H9 (cell line): ENCODE measurements at regions not wholly inside any gene's neighbourhood (a gene's known extent, or its start where the extent isn't known, plus 50 kb on each side); places are given as distances from the start of the nearest gene placed in this dataset.

ENCODE experiments used
- DNase-seq: peaks from one replicate; pipeline ENCODE4 v3.0.0-alpha.2; 2017
- H2AFZ ChIP-seq: one replicate; pipeline ENCODE4 v1.6.1; 2013; ENCODE audit warnings: mild to moderate bottlenecking, low read length, control low read depth, moderate library complexity
- H2AK5ac ChIP-seq: 2 replicates; pipeline ENCODE4 v1.6.1; 2013; ENCODE audit warnings: low read length, control low read depth, mixed read lengths; ENCODE audit not compliant: insufficient read length
- H2BK120ac ChIP-seq: one replicate; pipeline ENCODE4 v1.6.1; 2013; ENCODE audit warnings: low read depth, mild to moderate bottlenecking, low read length, control low read depth, inconsistent platforms; ENCODE audit not compliant: poor library complexity, severe bottlenecking
- H2BK12ac ChIP-seq: 2 replicates; pipeline ENCODE4 v1.6.1; 2013; ENCODE audit warnings: low read length, control low read depth, mixed read lengths, low read depth; ENCODE audit not compliant: insufficient read length
- H2BK15ac ChIP-seq: 2 replicates; pipeline ENCODE4 v1.6.1; 2013; ENCODE audit warnings: low read depth, low read length, control low read depth
- H2BK20ac ChIP-seq: one replicate; pipeline ENCODE4 v1.6.1; 2013; ENCODE audit warnings: low read depth, mild to moderate bottlenecking, low read length, control low read depth, inconsistent platforms; ENCODE audit not compliant: poor library complexity, severe bottlenecking
- H2BK5ac ChIP-seq: 2 replicates; pipeline ENCODE4 v1.6.1; 2013; ENCODE audit warnings: low read length, control low read depth, mixed read lengths; ENCODE audit not compliant: insufficient read length
- H3K14ac ChIP-seq: 2 replicates; pipeline ENCODE4 v1.6.1; 2013; ENCODE audit warnings: low read length, control low read depth; ENCODE audit not compliant: insufficient read depth
- H3K18ac ChIP-seq: 2 replicates; pipeline ENCODE4 v1.6.1; 2013; ENCODE audit warnings: low read depth, mild to moderate bottlenecking, mixed read lengths, low read length, control low read depth; ENCODE audit not compliant: insufficient read length
- H3K23ac ChIP-seq: 2 replicates; pipeline ENCODE4 v1.6.1; 2013; ENCODE audit warnings: low read length, control low read depth, mixed read lengths, low read depth; ENCODE audit not compliant: insufficient read length
- H3K23me2 ChIP-seq: 2 replicates; pipeline ENCODE4 v1.6.1; 2013; ENCODE audit warnings: low read depth, mild to moderate bottlenecking, mixed read lengths, low read length, control low read depth; ENCODE audit not compliant: insufficient read length, poor library complexity, severe bottlenecking
- H3K27ac ChIP-seq: 2 replicates; pipeline ENCODE4 v1.5.1; 2013; ENCODE audit warnings: low read length, control low read depth, mixed read lengths, low read depth; ENCODE audit not compliant: insufficient read length
- H3K27me3 ChIP-seq: 2 replicates; pipeline ENCODE4 v1.6.1; 2013; ENCODE audit warnings: low read length, control low read depth, inconsistent platforms; ENCODE audit not compliant: insufficient read depth
- H3K4ac ChIP-seq: 2 replicates; pipeline ENCODE4 v1.6.1; 2013; ENCODE audit warnings: low read depth, mild to moderate bottlenecking, control low read depth, inconsistent platforms, low read length, moderate library complexity
- H3K4me1 ChIP-seq: 2 replicates; pipeline ENCODE4 v1.6.1; 2013; ENCODE audit warnings: low read length, control low read depth, inconsistent platforms; ENCODE audit not compliant: insufficient read depth
- H3K4me2 ChIP-seq: 2 replicates; pipeline ENCODE4 v1.6.1; 2013; ENCODE audit warnings: low read length, control low read depth, mixed read lengths; ENCODE audit not compliant: insufficient read length, insufficient read depth
- H3K56ac ChIP-seq: 2 replicates; pipeline ENCODE4 v1.6.1; 2013; ENCODE audit warnings: low read depth, mild to moderate bottlenecking, mixed read lengths, low read length, control low read depth; ENCODE audit not compliant: insufficient read length
- H3K79me1 ChIP-seq: 2 replicates; pipeline ENCODE4 v1.6.1; 2013; ENCODE audit warnings: low read depth, mild to moderate bottlenecking, moderate library complexity, low read length, control low read depth, inconsistent platforms; ENCODE audit not compliant: insufficient read depth, poor library complexity, severe bottlenecking
- H3K79me2 ChIP-seq: 2 replicates; pipeline ENCODE4 v1.6.1; 2013; ENCODE audit warnings: low read length, control low read depth, inconsistent platforms; ENCODE audit not compliant: insufficient read depth
- H3K9ac ChIP-seq: 2 replicates; pipeline ENCODE4 v1.6.1; 2013; ENCODE audit warnings: low read length, control low read depth, mixed read lengths; ENCODE audit not compliant: insufficient read length; ENCODE audit errors: extremely low read depth
- H3K9me3 ChIP-seq: one replicate; pipeline ENCODE4 v1.6.1; 2013; ENCODE audit warnings: low read depth, low read length, inconsistent platforms; ENCODE audit not compliant: control insufficient read depth
- H3T11ph ChIP-seq: one replicate; pipeline ENCODE4 v1.6.1; 2013; ENCODE audit warnings: mild to moderate bottlenecking, low read length, control low read depth, inconsistent platforms
- H4K20me1 ChIP-seq: one replicate; pipeline ENCODE4 v1.6.1; 2013; ENCODE audit not compliant: control insufficient read depth, insufficient read length, insufficient read depth
- H4K5ac ChIP-seq: 2 replicates; pipeline ENCODE4 v1.6.1; 2013; ENCODE audit warnings: low read depth, mild to moderate bottlenecking, mixed read lengths, low read length, control low read depth; ENCODE audit not compliant: insufficient read length
- H4K8ac ChIP-seq: replicated peaks from 2 replicates; pipeline ENCODE4 v1.6.1; 2013; ENCODE audit warnings: low read length, control low read depth, mixed read lengths, low read depth; ENCODE audit not compliant: insufficient read length
- H4K91ac ChIP-seq: 2 replicates; pipeline ENCODE4 v1.6.1; 2013; ENCODE audit warnings: low read depth, mild to moderate bottlenecking, moderate library complexity, mixed read lengths, low read length, control low read depth; ENCODE audit not compliant: insufficient read length
- H3K27ac Mint-ChIP-seq, 3 experiments: 2 replicates in 2 of 3; 3 replicates in 1 of 3; pipeline ENCODE4 v1.8.0; 2020 to 2021; ENCODE audit warnings: mixed read lengths in 3 of 3, mild to moderate bottlenecking in 1 of 3, moderate library complexity in 1 of 3
- H3K27me3 Mint-ChIP-seq: 2 replicates; pipeline ENCODE4 v1.8.0; 2021; ENCODE audit warnings: low read depth, mild to moderate bottlenecking, moderate library complexity, mixed read lengths
- H3K36me3 Mint-ChIP-seq, 3 experiments: 2 replicates in 2 of 3; 3 replicates in 1 of 3; pipeline ENCODE4 v1.8.0; 2020 to 2021; ENCODE audit warnings: low read depth in 3 of 3, mixed read lengths in 3 of 3; ENCODE audit not compliant: insufficient read depth in 1 of 3
- H3K4me1 Mint-ChIP-seq, 2 experiments: 2 replicates each; pipeline ENCODE4 v1.8.0; 2020; ENCODE audit warnings: mixed read lengths in 2 of 2
- H3K4me3 Mint-ChIP-seq, 2 experiments: 2 replicates in 1 of 2; 3 replicates in 1 of 2; pipeline ENCODE4 v1.8.0; 2020 to 2021; ENCODE audit warnings: mild to moderate bottlenecking in 2 of 2, mixed read lengths in 2 of 2, moderate library complexity in 1 of 2
- H3K9me3 Mint-ChIP-seq, 2 experiments: 2 replicates in 1 of 2; 3 replicates in 1 of 2; pipeline ENCODE4 v1.8.0; 2020; ENCODE audit warnings: mild to moderate bottlenecking in 2 of 2, mixed read lengths in 2 of 2, moderate library complexity in 1 of 2
- WGBS: extraction: QIAGEN DNeasy Blood & Tissue Kit; methylation state at CpG from one replicate; pipeline ENCODE4 v1.1.7; 2013; ENCODE audit warnings: missing lambda C conversion rate, low lambda C conversion rate, mixed read lengths; ENCODE audit not compliant: insufficient read length; ENCODE audit errors: extremely low coverage; 5-methylcytosine and 5-hydroxymethylcytosine counted together
- TF ChIP-seq, protein P1 (sequence below): fragments of 200-600 bp; sonication (generic); conservative IDR thresholded peaks from 3 replicates; pipeline ENCODE4 v1.8.0; 2021; ENCODE audit warnings: antibody characterized with exemption, mild to moderate bottlenecking

DNA sequence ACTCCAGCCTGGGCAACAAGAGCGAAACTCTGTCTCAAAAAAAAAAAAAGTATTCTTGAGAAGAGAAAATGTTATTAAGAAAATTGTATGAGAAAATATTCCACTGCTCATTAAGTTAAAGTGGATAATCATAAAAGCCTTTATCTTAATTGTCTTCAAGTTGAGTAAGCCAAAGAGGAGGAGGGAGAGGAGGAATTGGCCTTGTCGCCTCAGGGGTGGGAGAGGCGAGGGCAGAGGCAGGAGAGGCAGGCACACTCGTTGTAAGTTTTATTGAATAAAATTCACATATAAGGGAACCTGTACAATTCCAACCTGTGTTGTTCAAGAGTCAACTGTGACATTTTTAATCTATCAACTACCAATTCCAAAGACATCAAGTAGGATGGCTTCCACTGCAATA is 820.3 kb downstream of the USP25 start:
- Histone ChIP-seq H2BK5ac (no peak overlapping the region), H3K79me1 (no peaks in the 10 kb centered on the region), H2BK20ac (no peak overlapping the region), H3K14ac (no peak overlapping the region), H3T11ph (no peak overlapping the region), H3K4me1 (no peaks in the 10 kb centered on the region; the same call in 1 of the 2 replicates), H2BK15ac (no peak overlapping the region), H3K18ac (no peak overlapping the region), H3K4ac (no peak overlapping the region), H4K5ac (no peak overlapping the region), H4K20me1 (no peaks in the 10 kb centered on the region), H2AK5ac (no peak overlapping the region), H3K4me2 (no peak overlapping the region), H3K79me2 (no peaks in the 10 kb centered on the region), H3K27me3 (no peaks in the 10 kb centered on the region), H4K91ac (no peak overlapping the region), H3K9ac (no peak overlapping the region), H3K56ac (no peak overlapping the region), H3K27ac (no peak overlapping the region), H3K23me2 (no peaks in the 10 kb centered on the region), H2BK12ac (no peak overlapping the region), H2AFZ (no peak overlapping the region), H3K23ac (no peak overlapping the region), H4K8ac (no peak overlapping the region), H2BK120ac (no peak overlapping the region), H3K9me3 (no peaks in the 10 kb centered on the region)
- TF ChIP-seq, protein P1, sequence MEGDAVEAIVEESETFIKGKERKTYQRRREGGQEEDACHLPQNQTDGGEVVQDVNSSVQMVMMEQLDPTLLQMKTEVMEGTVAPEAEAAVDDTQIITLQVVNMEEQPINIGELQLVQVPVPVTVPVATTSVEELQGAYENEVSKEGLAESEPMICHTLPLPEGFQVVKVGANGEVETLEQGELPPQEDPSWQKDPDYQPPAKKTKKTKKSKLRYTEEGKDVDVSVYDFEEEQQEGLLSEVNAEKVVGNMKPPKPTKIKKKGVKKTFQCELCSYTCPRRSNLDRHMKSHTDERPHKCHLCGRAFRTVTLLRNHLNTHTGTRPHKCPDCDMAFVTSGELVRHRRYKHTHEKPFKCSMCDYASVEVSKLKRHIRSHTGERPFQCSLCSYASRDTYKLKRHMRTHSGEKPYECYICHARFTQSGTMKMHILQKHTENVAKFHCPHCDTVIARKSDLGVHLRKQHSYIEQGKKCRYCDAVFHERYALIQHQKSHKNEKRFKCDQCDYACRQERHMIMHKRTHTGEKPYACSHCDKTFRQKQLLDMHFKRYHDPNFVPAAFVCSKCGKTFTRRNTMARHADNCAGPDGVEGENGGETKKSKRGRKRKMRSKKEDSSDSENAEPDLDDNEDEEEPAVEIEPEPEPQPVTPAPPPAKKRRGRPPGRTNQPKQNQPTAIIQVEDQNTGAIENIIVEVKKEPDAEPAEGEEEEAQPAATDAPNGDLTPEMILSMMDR, result no peak
- H3K4me3 Mint-ChIP-seq, result no peak overlapping the region
- H3K36me3 Mint-ChIP-seq, result no peaks in the 10 kb centered on the region; a peak in 1 of 7 replicates
- no peaks in the 10 kb centered on the region for H3K27me3 Mint-ChIP-seq
- H3K9me3 Mint-ChIP-seq, result no peaks in the 10 kb centered on the region
- WGBS, result no CpG with 5 or more reads among the region's 4 CpGs
- no peak for DNase-seq
- H3K4me1 Mint-ChIP-seq, result peaks cover 11 to 15% of the 10 kb centered on the region in 2 experiments
- H3K27ac Mint-ChIP-seq, result no peak overlapping the region
